Neural cell (in vitro differentiated cells): ENCODE measurements at regions not wholly inside any gene's neighbourhood (a gene's known extent, or its start where the extent isn't known, plus 50 kb on each side); places are given as distances from the start of the nearest gene placed in this dataset.

ENCODE experiments used
- H2AFZ ChIP-seq: fragments of 200-600, 300-800 bp; sonication (generic), shearing (Covaris generic); 2 replicates; pipeline ENCODE4 v1.6.0; 2014; ENCODE audit warnings: low read depth, mild to moderate bottlenecking, antibody characterized with exemption, low read length, moderate library complexity
- H3F3A ChIP-seq: fragments of 200-600 bp; shearing (Covaris generic); 2 replicates; pipeline ENCODE4 v1.6.1; 2016; ENCODE audit warnings: mild to moderate bottlenecking, moderate library complexity, mixed read lengths, antibody characterized with exemption, low read length; ENCODE audit not compliant: insufficient read depth, poor library complexity, severe bottlenecking
- H3K27ac ChIP-seq: fragments of 200-600, 300-800 bp; sonication (generic), shearing (Covaris generic); 2 replicates; pipeline ENCODE4 v1.5.1; 2014; ENCODE audit warnings: mild to moderate bottlenecking, low read length, moderate library complexity
- H3K27me3 ChIP-seq: fragments of 300-800, 200-600 bp; sonication (generic), shearing (Covaris generic); 2 replicates; pipeline ENCODE4 v1.6.0; 2014; ENCODE audit warnings: mild to moderate bottlenecking, low read depth, low read length, moderate library complexity; ENCODE audit not compliant: insufficient read depth
- H3K36me3 ChIP-seq: fragments of 300-800, 200-600 bp; sonication (generic), shearing (Covaris generic); 2 replicates; pipeline ENCODE4 v1.5.1; 2014; ENCODE audit warnings: mild to moderate bottlenecking, antibody characterized with exemption, low read length, moderate library complexity; ENCODE audit not compliant: insufficient read depth
- H3K4me2 ChIP-seq: fragments of 300-800, 200-600 bp; sonication (generic), shearing (Covaris generic); 2 replicates; pipeline ENCODE4 v1.6.0; 2014; ENCODE audit warnings: mild to moderate bottlenecking, low read length
- H3K4me3 ChIP-seq: fragments of 300-800, 200-600 bp; sonication (generic), shearing (Covaris generic); 2 replicates; pipeline ENCODE4 v1.5.1; 2014; ENCODE audit warnings: mild to moderate bottlenecking, low read length, moderate library complexity
- H3K79me2 ChIP-seq: fragments of 200-600 bp; shearing (Covaris generic); replicated peaks from 2 replicates; pipeline ENCODE4 v1.6.0; 2014; ENCODE audit warnings: mild to moderate bottlenecking, low read length, moderate library complexity; ENCODE audit not compliant: insufficient read depth
- H3K9ac ChIP-seq: fragments of 300-800, 200-600 bp; sonication (generic), shearing (Covaris generic); 2 replicates; pipeline ENCODE4 v1.6.1; 2016; ENCODE audit warnings: mild to moderate bottlenecking, low read length, mixed read lengths
- H3K9me2 ChIP-seq: fragments of 200-600 bp; shearing (Covaris generic); 2 replicates; pipeline ENCODE4 v1.6.1; 2016; ENCODE audit warnings: mild to moderate bottlenecking, low read length, mixed read lengths; ENCODE audit not compliant: insufficient read depth
- H3K9me3 ChIP-seq: fragments of 200-600, 300-800 bp; sonication (generic), shearing (Covaris generic); 2 replicates; pipeline ENCODE4 v1.6.1; 2016; ENCODE audit warnings: mild to moderate bottlenecking, mixed run types, low read length, moderate library complexity, mixed read lengths
- H4K20me1 ChIP-seq: fragments of 200-600 bp; shearing (Covaris generic); 2 replicates; pipeline ENCODE4 v1.6.1; 2016; ENCODE audit warnings: mild to moderate bottlenecking, mixed run types; ENCODE audit not compliant: insufficient read depth
- EP300 ChIP-seq: fragments of 450-650 bp; conservative IDR thresholded peaks from 2 replicates; pipeline ENCODE4 v1.6.1; 2014; ENCODE audit warnings: antibody characterized with exemption, mild to moderate bottlenecking, moderate library complexity; ENCODE audit not compliant: poor library complexity, severe bottlenecking
- EZH2 ChIP-seq: fragments of 200-600, 300-800 bp; shearing (Covaris generic), sonication (generic); IDR thresholded peaks from 2 replicates; pipeline ENCODE4 v1.6.1; 2014; ENCODE audit warnings: antibody characterized with exemption, low read length, borderline replicate concordance, mild to moderate bottlenecking; ENCODE audit not compliant: insufficient read depth, poor library complexity, severe bottlenecking
- MXI1 ChIP-seq: fragments of 450-650 bp; conservative IDR thresholded peaks from 2 replicates; pipeline ENCODE4 v1.6.1; 2014; ENCODE audit warnings: antibody characterized with exemption, mild to moderate bottlenecking; ENCODE audit not compliant: poor library complexity, severe bottlenecking
- POLR2AphosphoS5 ChIP-seq: IDR thresholded peaks from 2 replicates; pipeline ENCODE4 v1.6.1; 2012
- RAD21 ChIP-seq: fragments of 450-650 bp; conservative IDR thresholded peaks from 2 replicates; pipeline ENCODE4 v1.6.1; 2014; ENCODE audit warnings: antibody characterized with exemption, mild to moderate bottlenecking, moderate library complexity
- SMC3 ChIP-seq: fragments of 450-650 bp; conservative IDR thresholded peaks from 2 replicates; pipeline ENCODE4 v1.6.1; 2014; ENCODE audit warnings: antibody characterized with exemption, mild to moderate bottlenecking, moderate library complexity; ENCODE audit not compliant: poor library complexity
- TAF1 ChIP-seq: IDR thresholded peaks from 2 replicates; pipeline ENCODE4 v1.6.1; 2012; ENCODE audit warnings: low read depth
- TF ChIP-seq, protein P1 (sequence below): IDR thresholded peaks from 2 replicates; pipeline ENCODE4 v1.6.1; 2012; ENCODE audit warnings: borderline replicate concordance
- TF ChIP-seq, protein P2 (sequence below): fragments of 450-650 bp; IDR thresholded peaks from 2 replicates; pipeline ENCODE4 v1.5.1; 2014; ENCODE audit warnings: antibody characterized with exemption, mild to moderate bottlenecking, moderate library complexity; ENCODE audit not compliant: poor library complexity, severe bottlenecking

DNA sequence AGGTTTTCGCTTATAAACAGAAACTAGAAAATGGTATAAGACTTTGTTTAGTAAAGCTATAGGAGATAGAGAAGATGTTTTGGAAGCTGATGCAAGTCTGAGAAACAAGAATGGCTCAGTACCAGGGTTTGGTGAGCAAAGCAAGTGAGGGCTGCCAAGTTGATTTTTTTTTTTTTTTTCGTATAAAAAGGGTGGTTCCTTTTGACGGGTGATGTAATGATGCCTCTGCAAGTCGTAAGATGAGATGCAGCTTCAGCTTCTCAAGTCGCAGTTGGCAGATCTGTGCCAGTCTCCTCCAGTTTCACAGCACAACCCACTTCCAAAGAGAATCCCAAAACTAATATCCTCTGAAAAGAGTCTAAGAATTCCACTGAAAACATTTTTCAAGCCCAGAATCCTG lies 252.8 kb upstream of the CDH4 start:
- Histone ChIP-seq H3K9me2 (no peaks in the 10 kb centered on the region), H3K4me3 (no peak overlapping the region), H3K36me3 (no peaks in the 10 kb centered on the region), H3F3A (no peaks in the 10 kb centered on the region), H3K27me3 (no peaks in the 10 kb centered on the region), H3K27ac (no peak overlapping the region), H2AFZ (no peak overlapping the region), H4K20me1 (no peaks in the 10 kb centered on the region), H3K9me3 (no peaks in the 10 kb centered on the region), H3K9ac (no peak overlapping the region), H3K4me2 (no peak overlapping the region), H3K79me2 (no peaks in the 10 kb centered on the region)
- TF ChIP-seq RAD21 (no peak), TAF1 (no peak), MXI1 (no peak), EZH2 (no peak), EP300 (no peak), POLR2AphosphoS5 (no peak), SMC3 (no peak)
- TF ChIP-seq, protein P1, sequence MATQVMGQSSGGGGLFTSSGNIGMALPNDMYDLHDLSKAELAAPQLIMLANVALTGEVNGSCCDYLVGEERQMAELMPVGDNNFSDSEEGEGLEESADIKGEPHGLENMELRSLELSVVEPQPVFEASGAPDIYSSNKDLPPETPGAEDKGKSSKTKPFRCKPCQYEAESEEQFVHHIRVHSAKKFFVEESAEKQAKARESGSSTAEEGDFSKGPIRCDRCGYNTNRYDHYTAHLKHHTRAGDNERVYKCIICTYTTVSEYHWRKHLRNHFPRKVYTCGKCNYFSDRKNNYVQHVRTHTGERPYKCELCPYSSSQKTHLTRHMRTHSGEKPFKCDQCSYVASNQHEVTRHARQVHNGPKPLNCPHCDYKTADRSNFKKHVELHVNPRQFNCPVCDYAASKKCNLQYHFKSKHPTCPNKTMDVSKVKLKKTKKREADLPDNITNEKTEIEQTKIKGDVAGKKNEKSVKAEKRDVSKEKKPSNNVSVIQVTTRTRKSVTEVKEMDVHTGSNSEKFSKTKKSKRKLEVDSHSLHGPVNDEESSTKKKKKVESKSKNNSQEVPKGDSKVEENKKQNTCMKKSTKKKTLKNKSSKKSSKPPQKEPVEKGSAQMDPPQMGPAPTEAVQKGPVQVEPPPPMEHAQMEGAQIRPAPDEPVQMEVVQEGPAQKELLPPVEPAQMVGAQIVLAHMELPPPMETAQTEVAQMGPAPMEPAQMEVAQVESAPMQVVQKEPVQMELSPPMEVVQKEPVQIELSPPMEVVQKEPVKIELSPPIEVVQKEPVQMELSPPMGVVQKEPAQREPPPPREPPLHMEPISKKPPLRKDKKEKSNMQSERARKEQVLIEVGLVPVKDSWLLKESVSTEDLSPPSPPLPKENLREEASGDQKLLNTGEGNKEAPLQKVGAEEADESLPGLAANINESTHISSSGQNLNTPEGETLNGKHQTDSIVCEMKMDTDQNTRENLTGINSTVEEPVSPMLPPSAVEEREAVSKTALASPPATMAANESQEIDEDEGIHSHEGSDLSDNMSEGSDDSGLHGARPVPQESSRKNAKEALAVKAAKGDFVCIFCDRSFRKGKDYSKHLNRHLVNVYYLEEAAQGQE, result no peak
- TF ChIP-seq, protein P2, sequence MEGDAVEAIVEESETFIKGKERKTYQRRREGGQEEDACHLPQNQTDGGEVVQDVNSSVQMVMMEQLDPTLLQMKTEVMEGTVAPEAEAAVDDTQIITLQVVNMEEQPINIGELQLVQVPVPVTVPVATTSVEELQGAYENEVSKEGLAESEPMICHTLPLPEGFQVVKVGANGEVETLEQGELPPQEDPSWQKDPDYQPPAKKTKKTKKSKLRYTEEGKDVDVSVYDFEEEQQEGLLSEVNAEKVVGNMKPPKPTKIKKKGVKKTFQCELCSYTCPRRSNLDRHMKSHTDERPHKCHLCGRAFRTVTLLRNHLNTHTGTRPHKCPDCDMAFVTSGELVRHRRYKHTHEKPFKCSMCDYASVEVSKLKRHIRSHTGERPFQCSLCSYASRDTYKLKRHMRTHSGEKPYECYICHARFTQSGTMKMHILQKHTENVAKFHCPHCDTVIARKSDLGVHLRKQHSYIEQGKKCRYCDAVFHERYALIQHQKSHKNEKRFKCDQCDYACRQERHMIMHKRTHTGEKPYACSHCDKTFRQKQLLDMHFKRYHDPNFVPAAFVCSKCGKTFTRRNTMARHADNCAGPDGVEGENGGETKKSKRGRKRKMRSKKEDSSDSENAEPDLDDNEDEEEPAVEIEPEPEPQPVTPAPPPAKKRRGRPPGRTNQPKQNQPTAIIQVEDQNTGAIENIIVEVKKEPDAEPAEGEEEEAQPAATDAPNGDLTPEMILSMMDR, result no peak

DNA sequence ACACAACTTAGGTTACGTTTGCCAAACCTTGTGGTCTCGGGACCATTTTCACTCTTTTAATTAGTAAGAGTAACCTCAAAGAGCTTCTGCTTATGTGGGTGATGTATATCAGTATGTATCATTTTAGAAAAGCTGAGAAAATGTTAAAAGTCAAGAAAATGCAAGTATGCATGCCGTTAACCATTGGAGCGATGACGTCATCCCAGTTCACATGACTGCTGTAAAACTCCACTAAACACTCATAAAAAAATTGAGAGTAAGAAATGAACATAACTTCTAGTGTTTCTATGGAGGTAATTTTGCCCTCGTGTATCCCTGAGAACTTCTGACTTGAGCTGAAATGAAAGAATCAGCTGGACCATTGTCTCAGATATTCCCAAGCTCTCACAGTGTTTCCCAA lies 250.0 kb upstream of the CDH4 start:
- no peaks in the 10 kb centered on the region for H3K9me3 ChIP-seq
- H3K79me2 ChIP-seq, result no peaks in the 10 kb centered on the region
- H3K4me2 ChIP-seq, result no peak overlapping the region
- H3K36me3 ChIP-seq, result no peaks in the 10 kb centered on the region
- H3K4me3 ChIP-seq, result no peak overlapping the region
- no peaks in the 10 kb centered on the region for H3F3A ChIP-seq
- TF ChIP-seq EZH2 (no peak), MXI1 (no peak), EP300 (no peak), SMC3 (no peak), RAD21 (no peak), TAF1 (no peak), POLR2AphosphoS5 (no peak)
- TF ChIP-seq, protein P2, result no peak
- TF ChIP-seq, protein P1, result no peak
- H3K9ac ChIP-seq, result no peak overlapping the region
- H3K27ac ChIP-seq, result no peak overlapping the region
- H4K20me1 ChIP-seq, result no peaks in the 10 kb centered on the region
- no peaks in the 10 kb centered on the region for H3K27me3 ChIP-seq
- no peaks in the 10 kb centered on the region for H3K9me2 ChIP-seq
- no peak overlapping the region for H2AFZ ChIP-seq
